ENCODE measurements at regions not wholly inside any gene's neighbourhood (a gene's known extent, or its start where the extent isn't known, plus 50 kb on each side); places are given as distances from the start of the nearest gene placed in this dataset.

DNA sequence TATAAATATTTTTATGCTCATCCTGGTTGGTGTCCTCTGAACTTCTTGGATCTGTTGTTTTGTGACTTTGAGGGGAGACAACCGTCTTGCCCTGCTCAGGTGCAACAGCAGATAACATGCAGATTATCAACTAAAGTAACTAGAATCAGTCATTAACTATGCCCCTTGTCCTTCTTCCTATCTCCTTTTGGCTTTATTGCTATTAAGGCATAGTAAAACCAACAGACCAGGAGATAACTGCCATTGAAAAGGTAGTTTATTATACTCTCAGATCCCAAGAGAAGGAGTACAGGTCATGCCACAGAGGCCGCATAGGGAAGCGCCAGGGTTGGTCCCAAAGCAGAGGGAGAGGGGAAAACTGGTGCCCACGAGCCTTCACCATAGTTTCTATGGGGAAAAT, 418.2 kb downstream of the GJA1 start:
- H3K36me3 ChIP-seq (ENCODE audit: insufficient read depth, low read length): no peaks in the 10 kb centered on the region
- no peaks in the 10 kb centered on the region for H3K9me2 ChIP-seq (ENCODE audit: low read depth, low read length)
- H3K9ac ChIP-seq (ENCODE audit: low read length): no peak overlapping the region
- no peaks in the 10 kb centered on the region for H3K27me3 ChIP-seq (ENCODE audit: insufficient read depth, low read length)
- no peaks in the 10 kb centered on the region for H3K4me1 ChIP-seq (ENCODE audit: insufficient read depth, low read length, severe bottlenecking)
- H3K27ac ChIP-seq (ENCODE audit: low read depth, low read length, poor library complexity, severe bottlenecking): no peak overlapping the region
- H3K4me3 ChIP-seq (ENCODE audit: low read depth, low read length, poor library complexity, severe bottlenecking): no peak overlapping the region
- no peaks in the 10 kb centered on the region for H3K9me3 ChIP-seq (ENCODE audit: low read length)
- no peak overlapping the region for H3K4me2 ChIP-seq (ENCODE audit: low read length)
- H2AFZ ChIP-seq (ENCODE audit: low read length): no peak overlapping the region
- H3K79me2 ChIP-seq (ENCODE audit: insufficient read depth, low read length): no peaks in the 10 kb centered on the region
- TF ChIP-seq, protein P1, sequence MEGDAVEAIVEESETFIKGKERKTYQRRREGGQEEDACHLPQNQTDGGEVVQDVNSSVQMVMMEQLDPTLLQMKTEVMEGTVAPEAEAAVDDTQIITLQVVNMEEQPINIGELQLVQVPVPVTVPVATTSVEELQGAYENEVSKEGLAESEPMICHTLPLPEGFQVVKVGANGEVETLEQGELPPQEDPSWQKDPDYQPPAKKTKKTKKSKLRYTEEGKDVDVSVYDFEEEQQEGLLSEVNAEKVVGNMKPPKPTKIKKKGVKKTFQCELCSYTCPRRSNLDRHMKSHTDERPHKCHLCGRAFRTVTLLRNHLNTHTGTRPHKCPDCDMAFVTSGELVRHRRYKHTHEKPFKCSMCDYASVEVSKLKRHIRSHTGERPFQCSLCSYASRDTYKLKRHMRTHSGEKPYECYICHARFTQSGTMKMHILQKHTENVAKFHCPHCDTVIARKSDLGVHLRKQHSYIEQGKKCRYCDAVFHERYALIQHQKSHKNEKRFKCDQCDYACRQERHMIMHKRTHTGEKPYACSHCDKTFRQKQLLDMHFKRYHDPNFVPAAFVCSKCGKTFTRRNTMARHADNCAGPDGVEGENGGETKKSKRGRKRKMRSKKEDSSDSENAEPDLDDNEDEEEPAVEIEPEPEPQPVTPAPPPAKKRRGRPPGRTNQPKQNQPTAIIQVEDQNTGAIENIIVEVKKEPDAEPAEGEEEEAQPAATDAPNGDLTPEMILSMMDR (IDR thresholded peaks at IDR 0.05; ENCODE audit: low read length): no peak
- TF ChIP-seq EZH2 (IDR thresholded peaks at IDR 0.05; ENCODE audit: borderline replicate concordance, low read length): no peak
- no peaks in the 10 kb centered on the region for H4K20me1 ChIP-seq (ENCODE audit: insufficient read depth, low read length)
- no peaks in the 10 kb centered on the region for H3F3A ChIP-seq (ENCODE audit: insufficient read depth, low read length)

DNA sequence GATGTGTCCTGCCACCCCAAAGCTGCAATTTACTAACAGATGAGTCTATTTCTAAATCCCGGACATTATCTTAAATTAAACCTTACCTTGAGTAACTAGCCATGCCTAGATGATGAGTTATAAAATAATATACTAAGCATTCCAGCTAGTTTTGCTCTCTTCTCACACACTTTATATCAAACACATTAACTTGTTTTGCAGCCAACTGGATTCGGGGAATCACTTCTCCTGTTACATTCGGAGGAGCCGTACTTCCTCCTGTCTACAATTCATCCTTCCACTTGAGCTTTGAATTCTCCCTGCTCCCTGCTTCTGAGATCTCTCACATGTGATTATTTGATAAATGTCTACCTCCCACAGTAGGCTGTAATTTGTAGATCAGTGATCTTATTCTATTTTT, 420.1 kb downstream of the GJA1 start:
- Histone ChIP-seq H3K27me3 (ENCODE audit: insufficient read depth, low read length) (no peaks in the 10 kb centered on the region), H3K36me3 (ENCODE audit: insufficient read depth, low read length) (no peaks in the 10 kb centered on the region), H3K4me1 (ENCODE audit: insufficient read depth, low read length, severe bottlenecking) (no peaks in the 10 kb centered on the region), H3K9ac (ENCODE audit: low read length) (no peak overlapping the region), H2AFZ (ENCODE audit: low read length) (no peak overlapping the region), H3K79me2 (ENCODE audit: insufficient read depth, low read length) (no peaks in the 10 kb centered on the region), H3K27ac (ENCODE audit: low read depth, low read length, poor library complexity, severe bottlenecking) (no peak overlapping the region), H3K4me3 (ENCODE audit: low read depth, low read length, poor library complexity, severe bottlenecking) (no peak overlapping the region), H3K4me2 (ENCODE audit: low read length) (no peak overlapping the region), H3F3A (ENCODE audit: insufficient read depth, low read length) (no peaks in the 10 kb centered on the region), H3K9me3 (ENCODE audit: low read length) (no peaks in the 10 kb centered on the region), H4K20me1 (ENCODE audit: insufficient read depth, low read length) (no peaks in the 10 kb centered on the region), H3K9me2 (ENCODE audit: low read depth, low read length) (no peaks in the 10 kb centered on the region)
- TF ChIP-seq, protein P1 (IDR thresholded peaks at IDR 0.05; ENCODE audit: low read length): no peak
- TF ChIP-seq EZH2 (IDR thresholded peaks at IDR 0.05; ENCODE audit: borderline replicate concordance, low read length): no peak

DNA sequence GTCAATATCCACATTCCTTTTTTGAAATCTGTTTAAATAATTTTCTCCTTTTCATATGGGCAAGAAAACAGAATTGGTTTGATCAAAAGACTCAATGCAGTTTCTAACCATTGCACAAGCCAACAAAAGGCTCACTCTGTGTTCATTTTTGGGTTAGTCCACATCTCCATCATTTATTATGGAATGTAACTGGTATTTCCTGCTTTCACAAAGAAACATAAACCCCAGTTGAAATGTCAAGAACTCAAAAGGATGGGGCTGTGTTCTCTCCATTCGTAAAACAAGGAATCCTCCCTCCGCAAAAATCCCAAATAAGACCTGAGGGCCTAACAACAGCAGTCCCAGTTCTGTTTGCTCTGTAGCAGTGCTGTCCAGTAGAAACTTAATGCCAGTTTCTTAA, 420.9 kb downstream of the GJA1 start:
- no peaks in the 10 kb centered on the region for H3K9me3 ChIP-seq (ENCODE audit: low read length)

More for the DNA sequence above, 420.9 kb downstream of the GJA1 start:
- Histone ChIP-seq H2AFZ (ENCODE audit: low read length) (no peak overlapping the region), H3K9ac (ENCODE audit: low read length) (no peak overlapping the region), H3K4me1 (ENCODE audit: insufficient read depth, low read length, severe bottlenecking) (no peaks in the 10 kb centered on the region), H4K20me1 (ENCODE audit: insufficient read depth, low read length) (no peaks in the 10 kb centered on the region), H3K79me2 (ENCODE audit: insufficient read depth, low read length) (no peaks in the 10 kb centered on the region), H3K27ac (ENCODE audit: low read depth, low read length, poor library complexity, severe bottlenecking) (no peak overlapping the region), H3K27me3 (ENCODE audit: insufficient read depth, low read length) (no peaks in the 10 kb centered on the region), H3K4me3 (ENCODE audit: low read depth, low read length, poor library complexity, severe bottlenecking) (no peak overlapping the region), H3K9me2 (ENCODE audit: low read depth, low read length) (no peaks in the 10 kb centered on the region), H3K4me2 (ENCODE audit: low read length) (no peak overlapping the region), H3F3A (ENCODE audit: insufficient read depth, low read length) (no peaks in the 10 kb centered on the region), H3K36me3 (ENCODE audit: insufficient read depth, low read length) (no peaks in the 10 kb centered on the region)
- TF ChIP-seq EZH2 (IDR thresholded peaks at IDR 0.05; ENCODE audit: borderline replicate concordance, low read length): no peak
- TF ChIP-seq, protein P1 (IDR thresholded peaks at IDR 0.05; ENCODE audit: low read length): no peak

All from OCI-LY1 (cell line).